CD4-positive, alpha-beta T cell treated with Interleukin-4 for 1 hour (primary cell): ENCODE measurements at regions not wholly inside any gene's neighbourhood (a gene's known extent, or its start where the extent isn't known, plus 50 kb on each side); places are given as distances from the start of the nearest gene placed in this dataset.
"Not testable (repeated sequence)": the region's sequence is repeated elsewhere in the genome, so short reads cannot be mapped to it uniquely, and the experiment has no call there.

Source experiments
- DNase-seq, 2 donors: peaks; one replicate each; pipeline ENCODE4 v3.0.0-alpha.2; 2020 to 2022

DNA sequence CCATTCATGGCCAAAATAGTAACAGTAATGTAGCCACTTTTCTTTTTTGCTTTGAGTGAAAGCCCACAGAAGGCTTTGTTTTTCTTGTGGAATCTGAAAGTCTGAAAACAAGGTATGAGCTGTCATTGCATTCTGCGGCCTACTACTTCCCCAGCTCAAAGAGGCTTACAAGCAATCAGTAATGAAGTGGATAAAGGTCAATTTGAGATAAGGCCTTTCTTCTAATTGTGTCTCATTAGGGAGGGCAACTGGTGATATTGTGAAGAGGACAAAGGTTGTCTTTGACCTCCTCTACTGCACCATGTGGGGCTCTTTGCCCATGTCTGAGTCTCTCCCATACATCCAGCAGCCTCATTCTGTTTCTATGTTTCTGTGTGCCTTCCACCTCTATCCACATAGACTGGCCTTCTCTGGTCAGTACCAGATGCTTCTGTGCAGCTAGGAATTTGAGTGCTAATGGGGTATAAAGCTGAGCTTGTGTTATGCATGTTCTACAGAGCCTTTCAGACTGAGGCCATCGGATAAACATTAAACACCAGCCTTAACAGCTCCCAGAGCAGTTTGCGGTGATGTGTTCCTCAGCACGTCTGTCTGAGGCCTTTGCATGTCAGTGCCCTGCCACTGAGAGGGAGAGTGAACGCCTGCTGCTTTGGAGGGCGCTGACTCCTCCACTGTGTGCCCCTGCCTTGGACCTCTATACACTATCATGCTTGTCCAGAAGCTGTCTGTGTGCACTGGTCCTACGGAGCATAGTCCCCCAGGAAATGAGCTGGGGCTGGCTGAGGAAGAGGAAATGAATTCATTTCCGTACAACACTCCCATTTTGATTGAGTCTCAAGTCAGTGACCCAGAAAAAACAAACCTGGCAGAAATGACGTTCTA, 80.2 kb downstream of the SH2D1A start:
- no peak for DNase-seq

GRCh38 chrX:124433186-124433585, 86.8 kb downstream of the SH2D1A start:
- DNase-seq: no peak

- no peak for DNase-seq
Measured at GRCh38 chrX:124435616-124436015, 89.3 kb downstream of the SH2D1A start.

- no peak for DNase-seq
Measured at GRCh38 chrX:124440695-124441094, 94.3 kb downstream of the SH2D1A start.

DNA sequence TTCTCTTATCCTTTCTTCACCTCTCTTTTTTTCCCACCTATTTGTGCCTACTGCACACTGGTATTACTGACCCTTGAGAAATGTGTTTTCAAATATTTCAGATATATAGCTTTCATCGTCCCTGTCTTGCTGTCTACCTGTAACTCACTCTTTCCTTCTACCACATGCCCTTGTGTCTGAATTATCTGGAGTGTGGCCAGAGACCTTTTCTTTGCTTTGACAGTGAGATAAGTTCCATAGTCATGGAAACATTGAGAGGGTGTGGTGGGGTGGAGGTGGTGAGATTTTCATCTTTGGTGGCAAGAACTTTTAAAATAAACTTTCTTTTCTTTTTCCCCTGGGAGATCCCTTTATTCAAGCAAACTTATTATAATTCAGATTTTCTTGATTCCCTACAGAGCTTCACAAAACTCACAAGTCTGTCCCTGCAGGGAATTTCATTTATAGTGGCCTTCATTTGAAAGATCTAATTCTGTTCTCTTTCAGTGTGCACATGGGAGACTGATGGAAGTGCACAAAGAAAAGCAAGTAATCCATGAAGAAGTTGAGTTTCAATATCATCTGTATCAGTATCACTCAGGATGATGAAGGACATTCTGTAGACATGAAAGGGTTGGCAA, 95.7 kb downstream of the SH2D1A start:
- DNase-seq: no peak

DNA sequence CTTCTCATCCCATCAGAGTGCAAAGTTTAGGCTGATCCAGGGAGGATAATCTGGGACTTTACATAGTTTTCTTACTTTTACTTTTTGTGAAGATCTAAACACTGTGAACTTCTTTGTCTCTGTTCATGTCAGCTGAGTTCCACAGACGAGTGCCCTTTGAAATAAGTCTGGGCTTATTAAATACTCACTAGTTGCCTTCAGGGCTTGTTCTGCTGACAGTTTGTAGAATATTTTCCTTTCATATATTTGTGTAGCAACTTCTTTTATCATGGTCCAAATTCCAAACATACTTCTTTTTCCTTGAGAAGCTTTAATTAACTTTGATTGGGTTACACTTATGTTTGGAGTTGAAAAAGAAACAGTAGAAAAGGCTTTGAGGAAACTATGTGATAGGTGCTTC, 109.6 kb downstream of the SH2D1A start:
- no peak for DNase-seq

GRCh38 chrX:124459851-124460250, 113.5 kb downstream of the SH2D1A start:
- DNase-seq: not testable (repeated sequence)

DNA sequence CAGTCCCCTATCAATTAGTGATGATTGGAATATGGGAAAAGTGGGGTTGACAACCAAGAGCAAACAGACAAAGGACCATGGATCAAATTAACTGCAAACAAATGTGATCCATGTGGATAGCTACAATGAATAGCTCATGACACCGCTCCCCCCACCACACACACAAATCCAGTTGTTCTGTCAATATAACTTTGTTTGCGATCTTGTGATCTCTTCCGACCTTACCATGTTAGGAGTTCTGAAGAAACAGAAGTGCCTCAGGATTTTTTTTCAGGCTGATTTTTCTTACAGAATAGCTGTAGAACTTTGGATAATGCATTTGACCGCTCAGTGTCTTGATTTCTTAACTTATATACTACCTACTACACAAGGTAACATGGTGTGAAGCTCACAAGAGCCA, 116.6 kb downstream of the SH2D1A start:
- DNase-seq: no peak

DNA sequence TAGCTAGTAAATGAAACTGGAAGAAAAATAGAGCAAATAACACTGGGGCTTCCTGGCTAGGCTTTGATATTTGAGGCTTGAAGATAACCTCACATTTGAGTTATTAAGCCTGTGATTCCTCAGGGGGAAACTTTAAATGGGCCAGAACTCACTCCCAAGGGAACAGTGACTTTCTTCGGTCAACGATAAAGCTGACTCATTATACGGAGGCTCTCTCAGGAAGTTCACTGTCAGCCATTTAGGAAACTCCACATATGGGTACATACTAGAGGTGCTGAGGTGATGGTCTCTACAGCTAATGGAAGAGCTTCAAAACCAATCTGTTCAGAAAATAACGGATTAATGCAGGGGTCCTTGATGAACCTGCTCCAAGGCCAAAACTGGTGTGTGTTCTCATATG, 120.8 kb downstream of the SH2D1A start:
- no peak for DNase-seq

- no peak for DNase-seq
Measured at GRCh38 chrX:124475358-124475757, 129.0 kb downstream of the SH2D1A start.

DNA sequence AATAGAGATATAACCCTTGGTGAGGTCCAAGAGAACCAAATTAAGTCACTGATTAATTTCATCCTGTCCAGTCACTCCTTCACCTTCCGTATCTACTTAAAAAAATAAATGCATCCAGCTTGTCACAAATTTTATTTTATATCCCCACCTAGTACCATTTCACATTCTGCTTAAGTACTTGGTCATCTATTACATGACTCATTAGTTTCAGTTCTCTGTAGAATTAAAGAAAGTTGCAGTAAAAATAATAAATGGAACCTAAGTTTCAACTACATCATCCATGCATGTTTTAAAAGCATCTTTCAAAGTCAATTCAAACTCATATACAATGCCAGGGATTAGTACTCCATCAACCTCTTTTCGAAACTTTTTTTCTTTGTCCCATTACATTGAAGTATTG, 130.2 kb downstream of the SH2D1A start:
- DNase-seq: no peak

GRCh38 chrX:124478046-124478445, 131.7 kb downstream of the SH2D1A start:
- no peak for DNase-seq

GRCh38 chrX:124488412-124489161, 142.2 kb downstream of the SH2D1A start:
- no peak for DNase-seq

DNA sequence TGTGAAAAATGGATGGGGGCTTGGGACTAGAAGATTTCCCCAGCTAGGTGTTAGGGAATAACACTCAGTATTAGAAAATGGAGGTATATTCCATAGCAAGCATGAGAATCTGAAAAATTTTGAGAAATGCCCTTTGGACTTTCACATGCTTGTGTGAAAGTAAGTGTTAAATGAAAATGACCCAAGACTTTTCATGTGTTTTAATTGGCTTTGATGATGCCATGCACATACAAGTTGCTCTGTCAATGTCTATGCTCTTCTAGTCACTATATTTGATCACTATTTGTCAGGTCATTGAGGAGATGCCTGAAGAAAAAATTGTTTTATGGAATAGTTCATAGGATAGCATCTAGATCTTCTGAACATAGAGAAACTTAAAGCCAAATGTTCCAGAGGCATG, 147.6 kb downstream of the SH2D1A start:
- no peak for DNase-seq

DNA sequence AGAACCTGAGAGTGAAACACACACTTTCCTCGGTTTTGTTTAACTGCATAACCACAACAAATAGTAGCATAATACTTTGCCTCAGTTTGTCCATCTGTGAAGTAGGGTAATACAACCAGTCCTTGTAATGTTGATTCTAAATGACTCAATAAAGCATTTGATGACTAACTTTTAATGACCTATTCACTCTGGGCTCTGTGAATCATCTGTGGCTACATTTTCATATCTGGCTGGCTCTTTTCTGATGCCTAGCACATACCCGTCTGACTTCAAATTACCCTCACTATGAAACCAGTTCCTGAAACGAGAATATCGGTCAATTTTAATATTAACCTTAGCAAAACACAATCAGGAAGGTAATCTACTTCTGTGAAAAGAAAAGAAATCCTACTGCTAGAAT, 151.0 kb downstream of the SH2D1A start:
- no peak for DNase-seq

GRCh38 chrX:124501586-124501985, 155.2 kb downstream of the SH2D1A start:
- DNase-seq: no peak

DNA sequence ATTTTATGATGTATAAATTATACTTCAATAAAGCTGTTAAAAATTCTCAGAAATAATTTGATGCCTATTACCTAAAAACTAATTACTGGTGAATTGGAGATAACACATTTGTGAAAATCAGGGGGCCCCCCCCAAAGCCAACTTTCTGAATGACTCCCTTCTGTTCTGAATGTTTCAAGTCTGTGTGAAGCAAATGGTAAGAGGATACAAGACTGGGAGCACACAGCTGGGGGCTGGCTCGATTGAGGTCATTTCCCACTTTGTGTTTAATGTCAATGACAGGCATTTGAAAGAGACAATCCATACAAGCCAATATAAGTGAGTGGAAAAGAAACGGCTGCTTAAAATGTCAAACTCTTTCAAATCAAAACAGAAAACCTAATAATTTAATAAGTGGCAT, 155.8 kb downstream of the SH2D1A start:
- DNase-seq: no peak

GRCh38 chrX:124502599-124502998, 156.2 kb downstream of the SH2D1A start:
- no peak for DNase-seq

GRCh38 chrX:124504111-124504983, 158.0 kb downstream of the SH2D1A start:
- no peak for DNase-seq

- no peak for DNase-seq
Measured at GRCh38 chrX:124506066-124506465, 159.7 kb downstream of the SH2D1A start.

- no peak for DNase-seq
Measured at GRCh38 chrX:124507246-124507645, 160.9 kb downstream of the SH2D1A start.

DNA sequence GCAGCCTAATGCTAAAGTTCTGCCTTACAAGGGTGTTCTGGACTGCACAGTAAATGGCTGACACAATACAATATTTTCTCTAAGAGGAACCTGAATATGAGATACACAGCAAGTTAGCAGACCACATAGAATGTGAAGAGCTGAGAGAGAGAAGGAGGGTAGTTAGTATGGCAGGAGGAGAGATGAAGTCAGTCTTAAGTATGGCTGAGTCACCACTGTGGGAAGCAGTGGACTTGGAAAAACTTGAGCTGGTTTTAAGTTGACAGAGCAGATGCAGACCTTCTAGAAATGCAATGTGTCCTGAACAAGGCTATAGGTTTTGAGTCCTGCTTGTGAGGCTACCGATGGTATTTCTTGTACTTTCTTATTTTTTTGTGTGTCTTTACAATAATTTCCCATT, 172.5 kb downstream of the SH2D1A start:
- no peak for DNase-seq

DNA sequence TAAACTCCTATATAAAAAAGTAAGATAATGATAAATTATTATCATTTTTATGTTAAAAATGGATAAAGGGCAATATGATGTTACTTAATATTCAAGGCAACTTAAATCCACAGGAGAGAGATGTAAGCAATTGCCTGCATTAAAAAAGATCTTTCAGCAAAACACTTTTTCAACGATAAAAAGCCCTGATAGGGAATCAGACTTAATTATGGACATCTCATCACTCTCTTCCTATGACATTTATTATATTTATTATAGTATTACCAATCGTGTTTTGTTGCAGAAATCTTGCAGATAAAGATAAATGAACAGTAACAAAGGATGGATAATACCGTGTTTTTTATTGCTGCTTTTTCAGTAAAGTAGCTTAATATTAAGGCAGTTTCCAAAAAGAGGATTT, 178.5 kb downstream of the SH2D1A start:
- DNase-seq: no peak
